ENCODE measurements at regions not wholly inside any gene's neighbourhood (a gene's known extent, or its start where the extent isn't known, plus 50 kb on each side); places are given as distances from the start of the nearest gene placed in this dataset.

- DNase-seq (ENCODE audit: low spot score), result no peak
- no peaks in the 10 kb centered on the region for H3K27me3 Mint-ChIP-seq (ENCODE audit: insufficient read depth)
- no peaks in the 10 kb centered on the region for H3K4me1 Mint-ChIP-seq (ENCODE audit: low read depth)
- intact Hi-C loops (cut with micrococcal nuclease), result no loop called here
- H3K4me3 Mint-ChIP-seq, result no peak overlapping the region
- H3K9me3 Mint-ChIP-seq, result no peaks in the 10 kb centered on the region
- no peaks in the 10 kb centered on the region for H3K36me3 Mint-ChIP-seq (ENCODE audit: low read depth)
- no peak overlapping the region for H3K27ac Mint-ChIP-seq
Measured at GRCh38 chr22:27647540-27647939, 154.0 kb downstream of the MN1 start.

- Mint-ChIP-seq H3K4me1 (ENCODE audit: low read depth) (no peaks in the 10 kb centered on the region), H3K9me3 (no peaks in the 10 kb centered on the region), H3K36me3 (ENCODE audit: low read depth) (no peaks in the 10 kb centered on the region), H3K27me3 (ENCODE audit: insufficient read depth) (no peaks in the 10 kb centered on the region), H3K4me3 (no peak overlapping the region), H3K27ac (no peak overlapping the region)
- no peak for DNase-seq (ENCODE audit: low spot score)
- intact Hi-C loops (cut with micrococcal nuclease), result no loop called here
Measured at GRCh38 chr22:27648074-27648473, 153.5 kb downstream of the MN1 start.

GRCh38 chr22:27648853-27649252 is 152.7 kb downstream of the MN1 start:
- Mint-ChIP-seq H3K27me3 (ENCODE audit: insufficient read depth) (no peaks in the 10 kb centered on the region), H3K36me3 (ENCODE audit: low read depth) (no peaks in the 10 kb centered on the region), H3K4me3 (no peak overlapping the region), H3K27ac (no peak overlapping the region), H3K4me1 (ENCODE audit: low read depth) (no peaks in the 10 kb centered on the region), H3K9me3 (no peaks in the 10 kb centered on the region)
- no peak for DNase-seq (ENCODE audit: low spot score)
- intact Hi-C loops (cut with micrococcal nuclease), result no loop called here

GRCh38 chr22:27650572-27650971 is 151.0 kb downstream of the MN1 start:
- H3K27ac Mint-ChIP-seq, result no peak overlapping the region
- no peaks in the 10 kb centered on the region for H3K27me3 Mint-ChIP-seq (ENCODE audit: insufficient read depth)
- H3K4me3 Mint-ChIP-seq, result no peak overlapping the region
- H3K4me1 Mint-ChIP-seq (ENCODE audit: low read depth), result no peaks in the 10 kb centered on the region
- DNase-seq (ENCODE audit: low spot score), result no peak
- intact Hi-C loops (cut with micrococcal nuclease), result no loop called here
- no peaks in the 10 kb centered on the region for H3K9me3 Mint-ChIP-seq
- no peaks in the 10 kb centered on the region for H3K36me3 Mint-ChIP-seq (ENCODE audit: low read depth)

GRCh38 chr22:27650985-27651384 is 150.6 kb downstream of the MN1 start:
- no peaks in the 10 kb centered on the region for H3K36me3 Mint-ChIP-seq (ENCODE audit: low read depth)
- H3K27ac Mint-ChIP-seq, result no peak overlapping the region
- H3K9me3 Mint-ChIP-seq, result no peaks in the 10 kb centered on the region
- no peak overlapping the region for H3K4me3 Mint-ChIP-seq
- no peak for DNase-seq (ENCODE audit: low spot score)
- no peaks in the 10 kb centered on the region for H3K4me1 Mint-ChIP-seq (ENCODE audit: low read depth)
- intact Hi-C loops (cut with micrococcal nuclease), result no loop called here
- no peaks in the 10 kb centered on the region for H3K27me3 Mint-ChIP-seq (ENCODE audit: insufficient read depth)

GRCh38 chr22:27651486-27651885 is 150.1 kb downstream of the MN1 start:
- no peak for DNase-seq (ENCODE audit: low spot score)
- H3K27me3 Mint-ChIP-seq (ENCODE audit: insufficient read depth), result no peaks in the 10 kb centered on the region
- intact Hi-C loops (cut with micrococcal nuclease), result no loop called here

GRCh38 chr22:27654546-27655445 is 146.8 kb downstream of the MN1 start:
- Mint-ChIP-seq H3K27me3 (ENCODE audit: insufficient read depth) (no peaks in the 10 kb centered on the region), H3K4me1 (ENCODE audit: low read depth) (no peaks in the 10 kb centered on the region), H3K27ac (no peak overlapping the region), H3K4me3 (no peak overlapping the region), H3K36me3 (ENCODE audit: low read depth) (no peaks in the 10 kb centered on the region), H3K9me3 (no peaks in the 10 kb centered on the region)
- DNase-seq (ENCODE audit: low spot score), result no peak
- intact Hi-C loops (cut with micrococcal nuclease), result no loop called here

More at GRCh38 chr22:27651486-27651885, 150.1 kb downstream of the MN1 start:
- H3K9me3 Mint-ChIP-seq, result no peaks in the 10 kb centered on the region
- no peak overlapping the region for H3K27ac Mint-ChIP-seq
- H3K4me3 Mint-ChIP-seq, result no peak overlapping the region
- no peaks in the 10 kb centered on the region for H3K36me3 Mint-ChIP-seq (ENCODE audit: low read depth)
- no peaks in the 10 kb centered on the region for H3K4me1 Mint-ChIP-seq (ENCODE audit: low read depth)

GRCh38 chr22:27655582-27656185 is 145.9 kb downstream of the MN1 start:
- no peaks in the 10 kb centered on the region for H3K36me3 Mint-ChIP-seq (ENCODE audit: low read depth)
- no peak for DNase-seq (ENCODE audit: low spot score)
- intact Hi-C loops (cut with micrococcal nuclease), result no loop called here

GRCh38 chr22:27656970-27657369 is 144.6 kb downstream of the MN1 start:
- H3K27ac Mint-ChIP-seq, result no peak overlapping the region

More at GRCh38 chr22:27655582-27656185, 145.9 kb downstream of the MN1 start:
- Mint-ChIP-seq H3K9me3 (no peaks in the 10 kb centered on the region), H3K27ac (no peak overlapping the region), H3K4me3 (no peak overlapping the region), H3K4me1 (ENCODE audit: low read depth) (no peaks in the 10 kb centered on the region), H3K27me3 (ENCODE audit: insufficient read depth) (no peaks in the 10 kb centered on the region)

GRCh38 chr22:27660306-27660705 is 141.2 kb downstream of the MN1 start:
- H3K4me3 Mint-ChIP-seq, result no peak overlapping the region
- H3K9me3 Mint-ChIP-seq, result no peaks in the 10 kb centered on the region
- H3K36me3 Mint-ChIP-seq (ENCODE audit: low read depth), result no peaks in the 10 kb centered on the region
- H3K27ac Mint-ChIP-seq, result no peak overlapping the region
- no peak for DNase-seq (ENCODE audit: low spot score)
- H3K27me3 Mint-ChIP-seq (ENCODE audit: insufficient read depth), result no peaks in the 10 kb centered on the region
- intact Hi-C loops (cut with micrococcal nuclease), result no loop called here
- H3K4me1 Mint-ChIP-seq (ENCODE audit: low read depth), result no peaks in the 10 kb centered on the region

More at GRCh38 chr22:27656970-27657369, 144.6 kb downstream of the MN1 start:
- Mint-ChIP-seq H3K4me1 (ENCODE audit: low read depth) (no peaks in the 10 kb centered on the region), H3K9me3 (no peaks in the 10 kb centered on the region), H3K27me3 (ENCODE audit: insufficient read depth) (no peaks in the 10 kb centered on the region), H3K36me3 (ENCODE audit: low read depth) (no peaks in the 10 kb centered on the region), H3K4me3 (no peak overlapping the region)
- no peak for DNase-seq (ENCODE audit: low spot score)
- intact Hi-C loops (cut with micrococcal nuclease), result no loop called here

GRCh38 chr22:27662359-27663301 is 138.9 kb downstream of the MN1 start:
- Mint-ChIP-seq H3K27ac (no peak overlapping the region), H3K4me3 (no peak overlapping the region), H3K27me3 (ENCODE audit: insufficient read depth) (no peaks in the 10 kb centered on the region), H3K9me3 (peaks cover 4% of the 10 kb centered on the region), H3K36me3 (ENCODE audit: low read depth) (no peaks in the 10 kb centered on the region), H3K4me1 (ENCODE audit: low read depth) (no peaks in the 10 kb centered on the region)
- no peak for DNase-seq (ENCODE audit: low spot score)
- intact Hi-C loops (cut with micrococcal nuclease), result no loop called here

GRCh38 chr22:27663812-27664211 is 137.7 kb downstream of the MN1 start:
- intact Hi-C loops (cut with micrococcal nuclease), result no loop called here
- peaks cover 2% of the 10 kb centered on the region for H3K27me3 Mint-ChIP-seq (ENCODE audit: insufficient read depth)
- no peak overlapping the region for H3K4me3 Mint-ChIP-seq
- no peaks in the 10 kb centered on the region for H3K36me3 Mint-ChIP-seq (ENCODE audit: low read depth)
- no peaks in the 10 kb centered on the region for H3K4me1 Mint-ChIP-seq (ENCODE audit: low read depth)
- H3K9me3 Mint-ChIP-seq, result peaks cover 4% of the 10 kb centered on the region
- H3K27ac Mint-ChIP-seq, result no peak overlapping the region
- no peak for DNase-seq (ENCODE audit: low spot score)
